ENCODE measurements at regions not wholly inside any gene's neighbourhood (a gene's known extent, or its start where the extent isn't known, plus 50 kb on each side); places are given as distances from the start of the nearest gene placed in this dataset.

DNA sequence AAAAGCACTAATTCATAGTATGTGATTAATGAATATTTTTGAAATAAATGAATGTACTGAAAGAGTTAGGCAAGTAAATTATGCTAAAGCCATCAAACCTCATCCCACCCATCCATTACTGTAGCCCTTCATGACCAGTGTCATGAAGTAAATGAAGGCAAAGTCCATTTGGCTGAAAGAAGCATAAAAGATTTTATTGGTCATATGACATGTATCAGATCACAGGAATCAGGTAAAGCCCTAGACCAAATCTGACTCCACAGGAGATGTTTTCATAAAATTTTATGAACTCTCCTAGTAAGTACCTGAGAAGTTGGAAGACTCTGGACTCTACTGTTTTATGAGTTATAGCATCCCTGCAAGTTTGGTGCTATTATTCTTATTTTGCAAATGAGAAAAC is 213.5 kb downstream of the TMEM114 start:
- Histone ChIP-seq H4K20me1 (ENCODE audit: insufficient read depth) (no peaks in the 10 kb centered on the region), H3K9me3 (ENCODE audit: control insufficient read depth in 1 of 2, insufficient read depth in 1 of 2, low read depth in 1 of 2, low read length in 2 of 2) (no peaks in the 10 kb centered on the region), H2AFZ (ENCODE audit: low read depth, low read length, poor library complexity, severe bottlenecking) (no peak overlapping the region), H3K4me3 (replicated peaks in 1 of 2; ENCODE audit: low read depth in 1 of 2, low read length in 2 of 2) (no peak overlapping the region), H3K9ac (ENCODE audit: low read length) (no peak overlapping the region), H3K4me1 (ENCODE audit: control insufficient read depth in 1 of 2, insufficient read depth in 2 of 2, low read length in 2 of 2) (no peaks in the 10 kb centered on the region), H3K79me2 (ENCODE audit: insufficient read depth, low read length) (no peaks in the 10 kb centered on the region), H3K27me3 (ENCODE audit: insufficient read depth, low read length) (no peaks in the 10 kb centered on the region), H3K27ac (ENCODE audit: low read depth, low read length) (no peak overlapping the region), H3K9me2 (ENCODE audit: insufficient read depth) (no peaks in the 10 kb centered on the region), H3K4me2 (ENCODE audit: low read length) (no peak overlapping the region), H3K36me3 (ENCODE audit: control insufficient read depth in 1 of 2, insufficient read depth in 2 of 2, low read length in 2 of 2) (no peaks in the 10 kb centered on the region)
- intact Hi-C loops (cut with micrococcal nuclease): no loop called here
- DNase-seq (ENCODE audit: low read depth, low spot score): no peak
- POLR2A ChIA-PET: no interaction called here
- CTCF ChIA-PET: no interaction called here
- RAD21 ChIA-PET (ENCODE audit: low non-redundant PET in 1 of 2, low total read pairs in 2 of 2, uncharacterized antibody in 2 of 2, unreplicated experiment in 2 of 2): no interaction called here
- ATAC-seq: no peak
- TF ChIP-seq SP1 (IDR thresholded peaks at IDR 0.05; ENCODE audit: low read depth): no peak
- TF ChIP-seq ELF1 (IDR thresholded peaks at IDR 0.05; ENCODE audit: borderline replicate concordance, low read depth): no peak
- TF ChIP-seq POLR2A (IDR thresholded peaks at IDR 0.05; ENCODE audit: borderline replicate concordance, extremely low read depth, insufficient read depth, insufficient read length): no peak
- TF ChIP-seq SRF (IDR thresholded peaks at IDR 0.05; ENCODE audit: low read depth): no peak
- no TSS peak for BruUV-seq (replicated peaks)

DNA sequence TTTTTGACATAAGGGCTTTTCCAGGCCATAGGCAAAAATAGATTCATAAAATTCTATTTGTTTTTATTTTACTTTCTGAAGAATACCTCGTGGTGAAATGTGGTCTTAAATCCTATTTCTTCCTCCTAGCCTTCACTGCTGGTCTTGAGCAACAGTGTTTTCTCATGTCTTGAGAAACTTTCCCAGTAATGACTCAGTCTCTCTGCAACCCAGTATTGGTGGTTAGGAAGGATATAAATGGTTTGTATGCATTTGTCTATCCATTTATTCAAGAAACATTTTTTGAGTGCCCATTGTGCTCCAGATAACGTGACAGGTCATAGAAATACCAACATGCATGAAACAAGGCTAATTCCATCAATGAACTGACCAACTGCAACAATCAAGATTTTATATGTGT is 213.9 kb downstream of the TMEM114 start:
- Histone ChIP-seq H3K9me3 (ENCODE audit: control insufficient read depth in 1 of 2, insufficient read depth in 1 of 2, low read depth in 1 of 2, low read length in 2 of 2) (no peaks in the 10 kb centered on the region), H2AFZ (ENCODE audit: low read depth, low read length, poor library complexity, severe bottlenecking) (no peak overlapping the region), H3K4me3 (replicated peaks in 1 of 2; ENCODE audit: low read depth in 1 of 2, low read length in 2 of 2) (no peak overlapping the region), H3K27me3 (ENCODE audit: insufficient read depth, low read length) (no peaks in the 10 kb centered on the region), H4K20me1 (ENCODE audit: insufficient read depth) (no peaks in the 10 kb centered on the region), H3K9ac (ENCODE audit: low read length) (no peak overlapping the region), H3K79me2 (ENCODE audit: insufficient read depth, low read length) (no peaks in the 10 kb centered on the region), H3K36me3 (ENCODE audit: control insufficient read depth in 1 of 2, insufficient read depth in 2 of 2, low read length in 2 of 2) (no peaks in the 10 kb centered on the region), H3K4me2 (ENCODE audit: low read length) (no peak overlapping the region), H3K4me1 (ENCODE audit: control insufficient read depth in 1 of 2, insufficient read depth in 2 of 2, low read length in 2 of 2) (no peaks in the 10 kb centered on the region), H3K27ac (ENCODE audit: low read depth, low read length) (no peak overlapping the region), H3K9me2 (ENCODE audit: insufficient read depth) (no peaks in the 10 kb centered on the region)
- ChIA-PET CTCF (no interaction called here), RAD21 (ENCODE audit: low non-redundant PET in 1 of 2, low total read pairs in 2 of 2, uncharacterized antibody in 2 of 2, unreplicated experiment in 2 of 2) (no interaction called here), POLR2A (no interaction called here)
- no TSS peak for BruUV-seq (replicated peaks)
- ATAC-seq (no peak), DNase-seq (ENCODE audit: low read depth, low spot score) (no peak)
- intact Hi-C loops (cut with micrococcal nuclease): no loop called here
- TF ChIP-seq SRF (IDR thresholded peaks at IDR 0.05; ENCODE audit: low read depth): no peak
- TF ChIP-seq JUND (IDR thresholded peaks at IDR 0.05): no peak
- no peak for TF ChIP-seq POLR2A (IDR thresholded peaks at IDR 0.05; ENCODE audit: borderline replicate concordance, extremely low read depth, insufficient read depth, insufficient read length)
- no peak for TF ChIP-seq EZH2phosphoT487 (IDR thresholded peaks at IDR 0.05; ENCODE audit: borderline replicate concordance)
- no peak for TF ChIP-seq CBX3 (IDR thresholded peaks at IDR 0.05; ENCODE audit: low read depth)
- TF ChIP-seq POLR2AphosphoS5 (IDR thresholded peaks at IDR 0.05; ENCODE audit: low read depth, low read length): no peak
- no peak for TF ChIP-seq SP1 (IDR thresholded peaks at IDR 0.05; ENCODE audit: low read depth)
- no peak for TF ChIP-seq FOSL1 (IDR thresholded peaks at IDR 0.05; ENCODE audit: low read depth)
- TF ChIP-seq RAD21 (IDR thresholded peaks at IDR 0.05; ENCODE audit: low read depth): no peak
- TF ChIP-seq, protein P1, sequence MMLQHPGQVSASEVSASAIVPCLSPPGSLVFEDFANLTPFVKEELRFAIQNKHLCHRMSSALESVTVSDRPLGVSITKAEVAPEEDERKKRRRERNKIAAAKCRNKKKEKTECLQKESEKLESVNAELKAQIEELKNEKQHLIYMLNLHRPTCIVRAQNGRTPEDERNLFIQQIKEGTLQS (IDR thresholded peaks at IDR 0.05): no peak
- TF ChIP-seq ELF1 (IDR thresholded peaks at IDR 0.05; ENCODE audit: borderline replicate concordance, low read depth): no peak
- TF ChIP-seq ZNF274 (IDR thresholded peaks at IDR 0.05; ENCODE audit: low read depth, low read length): no peak
- no peak for TF ChIP-seq TCF7L2 (IDR thresholded peaks at IDR 0.05; ENCODE audit: borderline replicate concordance, extremely low read depth, insufficient read depth, insufficient read length)
- TF ChIP-seq YY1 (IDR thresholded peaks at IDR 0.05; ENCODE audit: extremely low read depth, insufficient replicate concordance, low read depth, low read length): no peak
- TF ChIP-seq, protein P2, sequence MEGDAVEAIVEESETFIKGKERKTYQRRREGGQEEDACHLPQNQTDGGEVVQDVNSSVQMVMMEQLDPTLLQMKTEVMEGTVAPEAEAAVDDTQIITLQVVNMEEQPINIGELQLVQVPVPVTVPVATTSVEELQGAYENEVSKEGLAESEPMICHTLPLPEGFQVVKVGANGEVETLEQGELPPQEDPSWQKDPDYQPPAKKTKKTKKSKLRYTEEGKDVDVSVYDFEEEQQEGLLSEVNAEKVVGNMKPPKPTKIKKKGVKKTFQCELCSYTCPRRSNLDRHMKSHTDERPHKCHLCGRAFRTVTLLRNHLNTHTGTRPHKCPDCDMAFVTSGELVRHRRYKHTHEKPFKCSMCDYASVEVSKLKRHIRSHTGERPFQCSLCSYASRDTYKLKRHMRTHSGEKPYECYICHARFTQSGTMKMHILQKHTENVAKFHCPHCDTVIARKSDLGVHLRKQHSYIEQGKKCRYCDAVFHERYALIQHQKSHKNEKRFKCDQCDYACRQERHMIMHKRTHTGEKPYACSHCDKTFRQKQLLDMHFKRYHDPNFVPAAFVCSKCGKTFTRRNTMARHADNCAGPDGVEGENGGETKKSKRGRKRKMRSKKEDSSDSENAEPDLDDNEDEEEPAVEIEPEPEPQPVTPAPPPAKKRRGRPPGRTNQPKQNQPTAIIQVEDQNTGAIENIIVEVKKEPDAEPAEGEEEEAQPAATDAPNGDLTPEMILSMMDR (IDR thresholded peaks at IDR 0.05 in 2 of 3, conservative IDR thresholded peaks at IDR 0.05 in 1 of 3; ENCODE audit: borderline replicate concordance in 1 of 3, insufficient read depth in 1 of 3, low read depth in 2 of 3, low read length in 2 of 3): no peak
- no peak for TF ChIP-seq EZH2 (IDR thresholded peaks at IDR 0.05)
- TF ChIP-seq, protein P3, sequence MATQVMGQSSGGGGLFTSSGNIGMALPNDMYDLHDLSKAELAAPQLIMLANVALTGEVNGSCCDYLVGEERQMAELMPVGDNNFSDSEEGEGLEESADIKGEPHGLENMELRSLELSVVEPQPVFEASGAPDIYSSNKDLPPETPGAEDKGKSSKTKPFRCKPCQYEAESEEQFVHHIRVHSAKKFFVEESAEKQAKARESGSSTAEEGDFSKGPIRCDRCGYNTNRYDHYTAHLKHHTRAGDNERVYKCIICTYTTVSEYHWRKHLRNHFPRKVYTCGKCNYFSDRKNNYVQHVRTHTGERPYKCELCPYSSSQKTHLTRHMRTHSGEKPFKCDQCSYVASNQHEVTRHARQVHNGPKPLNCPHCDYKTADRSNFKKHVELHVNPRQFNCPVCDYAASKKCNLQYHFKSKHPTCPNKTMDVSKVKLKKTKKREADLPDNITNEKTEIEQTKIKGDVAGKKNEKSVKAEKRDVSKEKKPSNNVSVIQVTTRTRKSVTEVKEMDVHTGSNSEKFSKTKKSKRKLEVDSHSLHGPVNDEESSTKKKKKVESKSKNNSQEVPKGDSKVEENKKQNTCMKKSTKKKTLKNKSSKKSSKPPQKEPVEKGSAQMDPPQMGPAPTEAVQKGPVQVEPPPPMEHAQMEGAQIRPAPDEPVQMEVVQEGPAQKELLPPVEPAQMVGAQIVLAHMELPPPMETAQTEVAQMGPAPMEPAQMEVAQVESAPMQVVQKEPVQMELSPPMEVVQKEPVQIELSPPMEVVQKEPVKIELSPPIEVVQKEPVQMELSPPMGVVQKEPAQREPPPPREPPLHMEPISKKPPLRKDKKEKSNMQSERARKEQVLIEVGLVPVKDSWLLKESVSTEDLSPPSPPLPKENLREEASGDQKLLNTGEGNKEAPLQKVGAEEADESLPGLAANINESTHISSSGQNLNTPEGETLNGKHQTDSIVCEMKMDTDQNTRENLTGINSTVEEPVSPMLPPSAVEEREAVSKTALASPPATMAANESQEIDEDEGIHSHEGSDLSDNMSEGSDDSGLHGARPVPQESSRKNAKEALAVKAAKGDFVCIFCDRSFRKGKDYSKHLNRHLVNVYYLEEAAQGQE (IDR thresholded peaks at IDR 0.05; ENCODE audit: low read depth): no peak

Measured in HCT116 (cell line).